SK-N-SH (cell line): ENCODE measurements at regions not wholly inside any gene's neighbourhood (a gene's known extent, or its start where the extent isn't known, plus 50 kb on each side); places are given as distances from the start of the nearest gene placed in this dataset.

Experiments used
- CTCF ChIA-PET: fragments of 300-600, 350-600 bp; formaldehyde crosslinking; extraction: SDS; loops from one replicate; lab custom pipeline; 2021; lab: Yijun Ruan, JAX
- POLR2A ChIA-PET: fragments of 350-600 bp; sonication (Branson Sonifier 250); formaldehyde crosslinking; extraction: SDS; loops from one replicate; lab custom pipeline; 2020; ENCODE audit warnings: antibody characterized with exemption, inconsistent platforms; lab: Yijun Ruan, JAX
- DNase-seq: peaks from one replicate; pipeline ENCODE4 v3.0.0; 2012
- H2AFZ ChIP-seq: fragments of 200-600 bp; sonication (generic); 2 replicates; pipeline ENCODE4 v1.8.1; 2016; ENCODE audit warnings: antibody characterized with exemption, mild to moderate bottlenecking, low read depth
- H3F3A ChIP-seq: fragments of 200-600 bp; sonication (generic); replicated peaks from 2 replicates; pipeline ENCODE3; 2016; ENCODE audit warnings: antibody characterized with exemption, mild to moderate bottlenecking; ENCODE audit not compliant: insufficient read depth
- H3K27ac ChIP-seq, 2 experiments: fragments of 200-500 bp in 1 of 2; fragments of 200-600 bp in 1 of 2; sonication (Bioruptor generic) in 1 of 2; sonication (generic), shearing (Covaris generic) in 1 of 2; 2 replicates each; pipeline versions ENCODE4 v1.5.1 to v1.6.1; 2014 to 2016; ENCODE audit warnings: low read depth in 2 of 2, inconsistent platforms in 1 of 2, low read length in 1 of 2, mild to moderate bottlenecking in 1 of 2, mixed read lengths in 1 of 2
- H3K27me3 ChIP-seq: fragments of 200-600 bp; sonication (generic), shearing (Covaris generic); 2 replicates; pipeline ENCODE4 v1.6.1; 2016; ENCODE audit warnings: mixed run types; ENCODE audit not compliant: insufficient read depth
- H3K36me3 ChIP-seq, 2 experiments: fragments of 200-500 bp in 1 of 2; fragments of 200-600 bp in 1 of 2; sonication (Bioruptor generic) in 1 of 2; sonication (generic) in 1 of 2; replicated peaks in 1 of 2; 2 replicates each; pipeline versions ENCODE3 to v1.5.1; 2014 to 2016; ENCODE audit warnings: low read length in 1 of 2, mild to moderate bottlenecking in 1 of 2; ENCODE audit not compliant: insufficient read depth in 2 of 2, control insufficient read depth in 1 of 2
- H3K4me1 ChIP-seq, 2 experiments: fragments of 200-500 bp in 1 of 2; fragments of 200-600 bp in 1 of 2; sonication (Bioruptor generic) in 1 of 2; sonication (generic), shearing (Covaris generic) in 1 of 2; 2 replicates each; pipeline versions ENCODE4 v1.5.1 to v1.6.1; 2014 to 2016; ENCODE audit warnings: low read depth in 1 of 2, low read length in 1 of 2, mixed run types in 1 of 2; ENCODE audit not compliant: insufficient read depth in 2 of 2, control insufficient read depth in 1 of 2
- H3K4me2 ChIP-seq: fragments of 200-600 bp; sonication (generic), shearing (Covaris generic); 2 replicates; pipeline ENCODE4 v1.6.1; 2017; ENCODE audit warnings: mixed run types
- H3K4me3 ChIP-seq, 2 experiments: fragments of 200-500 bp in 1 of 2; fragments of 200-600 bp in 1 of 2; sonication (Bioruptor generic) in 1 of 2; sonication (generic), shearing (Covaris generic) in 1 of 2; 2 replicates each; pipeline versions ENCODE4 v1.5.1 to v1.8.1; 2014 to 2016; ENCODE audit warnings: low read depth in 2 of 2, inconsistent platforms in 1 of 2, low read length in 1 of 2, mild to moderate bottlenecking in 1 of 2, mixed read lengths in 1 of 2, moderate library complexity in 1 of 2
- H3K79me2 ChIP-seq: fragments of 200-600 bp; sonication (generic); 2 replicates; pipeline ENCODE4 v1.8.1; 2017; ENCODE audit warnings: mild to moderate bottlenecking; ENCODE audit not compliant: insufficient read depth
- H3K9ac ChIP-seq: fragments of 200-600 bp; sonication (generic); 2 replicates; pipeline ENCODE4 v1.6.1; 2017; ENCODE audit warnings: mixed run types
- H3K9me2 ChIP-seq: fragments of 200-600 bp; sonication (generic); 2 replicates; pipeline ENCODE4 v1.6.1; 2017; ENCODE audit warnings: mixed run types
- H3K9me3 ChIP-seq: fragments of 200-600 bp; sonication (generic); 2 replicates; pipeline ENCODE4 v1.6.1; 2017; ENCODE audit warnings: mixed run types, mild to moderate bottlenecking, moderate library complexity
- H4K20me1 ChIP-seq: fragments of 200-600 bp; sonication (generic); 2 replicates; pipeline ENCODE4 v1.6.1; 2017; ENCODE audit warnings: mild to moderate bottlenecking, mixed run types; ENCODE audit not compliant: insufficient read depth
- CHD2 ChIP-seq: fragments of 150-350 bp; IDR thresholded peaks from 2 replicates; pipeline ENCODE4 v1.6.1; 2018; ENCODE audit warnings: low read length; ENCODE audit not compliant: partially characterized antibody
- CTCF ChIP-seq: fragments of 200-600 bp; sonication (generic); IDR thresholded peaks from 2 replicates; pipeline ENCODE4 v1.6.1; 2017; ENCODE audit warnings: antibody characterized with exemption, mild to moderate bottlenecking, moderate library complexity
- FOXJ3 ChIP-seq: sonication (generic); formaldehyde crosslinking; IDR thresholded peaks from 2 replicates; pipeline ENCODE4 v1.5.1; 2020; ENCODE audit warnings: mild to moderate bottlenecking, missing genetic modification reagents
- IRF3 ChIP-seq: fragments of 150-350 bp; IDR thresholded peaks from 2 replicates; pipeline ENCODE4 v1.6.1; 2016; ENCODE audit warnings: mild to moderate bottlenecking, low read depth, low read length
- MEF2A ChIP-seq: IDR thresholded peaks from 2 replicates; pipeline ENCODE4 v1.4.0; 2012; ENCODE audit warnings: low read depth, borderline replicate concordance
- MXI1 ChIP-seq: IDR thresholded peaks from 2 replicates; pipeline ENCODE4 v1.6.1; 2012; ENCODE audit warnings: mild to moderate bottlenecking, low read depth, low read length, improper control_type of control experiment
- NFIC ChIP-seq: IDR thresholded peaks from 2 replicates; pipeline ENCODE4 v1.4.0; 2012; ENCODE audit warnings: borderline replicate concordance
- PBX3 ChIP-seq: IDR thresholded peaks from 2 replicates; pipeline ENCODE4; 2012
- RAD21 ChIP-seq: IDR thresholded peaks from 2 replicates; pipeline ENCODE4 v1.6.1; 2012; ENCODE audit warnings: mild to moderate bottlenecking, low read length
- RXRA ChIP-seq: IDR thresholded peaks from 2 replicates; pipeline ENCODE4 v1.4.0; 2012; ENCODE audit warnings: low read depth, mild to moderate bottlenecking, borderline replicate concordance
- TAF1 ChIP-seq: IDR thresholded peaks from 2 replicates; pipeline ENCODE4 v1.6.1; 2012; ENCODE audit warnings: low read depth, mild to moderate bottlenecking, low read length, moderate library complexity, borderline replicate concordance
- TCF12 ChIP-seq: IDR thresholded peaks from 2 replicates; pipeline ENCODE4 v1.4.0; 2012
- TEAD4 ChIP-seq: IDR thresholded peaks from 2 replicates; pipeline ENCODE4 v1.4.0; 2012; ENCODE audit warnings: mild to moderate bottlenecking, borderline replicate concordance; ENCODE audit not compliant: insufficient read depth
- USF1 ChIP-seq: IDR thresholded peaks from 2 replicates; pipeline ENCODE4 v1.4.0; 2012; ENCODE audit warnings: low read depth, borderline replicate concordance
- USF2 ChIP-seq: fragments of 150-350 bp; IDR thresholded peaks from 2 replicates; pipeline ENCODE4 v1.6.1; 2017; ENCODE audit warnings: antibody characterized with exemption, low read length, low read depth, borderline replicate concordance
- ZBTB33 ChIP-seq: IDR thresholded peaks from 2 replicates; pipeline ENCODE4 v1.4.0; 2012; ENCODE audit warnings: low read depth, borderline replicate concordance
- WGBS: methylation state at CpG from one replicate; pipeline ENCODE4 v1.1.6; 2017; ENCODE audit warnings: low lambda C conversion rate; 5-methylcytosine and 5-hydroxymethylcytosine counted together

GRCh38 chr18:30501594-30501993 is 540.9 kb downstream of the DSC3 start:
- DNase-seq = no peak
- H3K4me3 ChIP-seq = no peak overlapping the region
- H3K4me2 ChIP-seq = no peak overlapping the region
- no peaks in the 10 kb centered on the region; the same call in 1 of the 2 replicates for H3K9me3 ChIP-seq
- H3K27ac ChIP-seq = no peak overlapping the region
- no peaks in the 10 kb centered on the region for H3F3A ChIP-seq
- ChIA-PET CTCF (no interaction called here), POLR2A (no interaction called here)
- WGBS = 14% methylated on average over 3 of the region's 3 CpGs
- TF ChIP-seq MEF2A (no peak), MXI1 (no peak), TCF12 (no peak), NFIC (no peak), CHD2 (no peak), RXRA (no peak), USF1 (no peak), FOXJ3 (CRISPR knock-in tag) (no peak), PBX3 (no peak), IRF3 (no peak), ZBTB33 (no peak), USF2 (no peak), TAF1 (no peak), RAD21 (no peak), CTCF (no peak), TEAD4 (no peak)
- no peak overlapping the region for H2AFZ ChIP-seq
- H3K79me2 ChIP-seq = no peaks in the 10 kb centered on the region
- no peaks in the 10 kb centered on the region for H3K4me1 ChIP-seq
- H3K9ac ChIP-seq = no peak overlapping the region
- H3K9me2 ChIP-seq = no peaks in the 10 kb centered on the region
- H4K20me1 ChIP-seq = no peaks in the 10 kb centered on the region
- no peaks in the 10 kb centered on the region for H3K27me3 ChIP-seq
- H3K36me3 ChIP-seq = no peaks in the 10 kb centered on the region
